Fibroblast of lung (primary cell): ENCODE measurements at regions not wholly inside any gene's neighbourhood (a gene's known extent, or its start where the extent isn't known, plus 50 kb on each side); places are given as distances from the start of the nearest gene placed in this dataset.

Experiments
- DNase-seq, 2 donors: peaks; one replicate each; pipeline versions ENCODE4 v3.0.0 to v3.0.0-alpha.2; 2010; ENCODE audit warnings: low read depth in 2 of 2
- H2AFZ ChIP-seq: 2 replicates; pipeline ENCODE4 v1.5.1; 2012; ENCODE audit warnings: low read length, control low read depth, inconsistent platforms
- H3K27ac ChIP-seq: 2 replicates; pipeline ENCODE4 v1.5.1; 2011; ENCODE audit warnings: low read length, control low read depth; ENCODE audit not compliant: insufficient read depth
- H3K27me3 ChIP-seq: 2 replicates; pipeline ENCODE4 v1.5.1; 2011; ENCODE audit warnings: mild to moderate bottlenecking, low read length; ENCODE audit not compliant: control insufficient read depth, insufficient read depth
- H3K36me3 ChIP-seq: 2 replicates; pipeline ENCODE4 v1.5.1; 2011; ENCODE audit warnings: low read length; ENCODE audit not compliant: control insufficient read depth, insufficient read depth
- H3K4me1 ChIP-seq: 2 replicates; pipeline ENCODE4 v1.5.1; 2011; ENCODE audit warnings: low read length; ENCODE audit not compliant: control insufficient read depth, insufficient read depth; ENCODE audit errors: extremely low read depth
- H3K4me2 ChIP-seq: 2 replicates; pipeline ENCODE4 v1.5.1; 2011; ENCODE audit warnings: low read length, control low read depth; ENCODE audit not compliant: insufficient read depth; ENCODE audit errors: extremely low read depth
- H3K4me3 ChIP-seq, 4 experiments: fragments of 200-600 bp in 1 of 4; sonication (generic) in 1 of 4; replicated peaks in 1 of 4; 2 replicates each; pipeline ENCODE4 v1.5.1; 2011 to 2016; ENCODE audit warnings: low read length in 4 of 4, low read depth in 3 of 4, mild to moderate bottlenecking in 3 of 4, control low read depth in 2 of 4, inconsistent platforms in 1 of 4, mixed read lengths in 1 of 4; ENCODE audit not compliant: insufficient read depth in 1 of 4; ENCODE audit errors: control extremely low read depth in 1 of 4
- H3K79me2 ChIP-seq: 2 replicates; pipeline ENCODE4 v1.5.1; 2012; ENCODE audit warnings: mild to moderate bottlenecking, low read length, inconsistent platforms; ENCODE audit not compliant: control insufficient read depth, insufficient read depth
- H3K9ac ChIP-seq: 2 replicates; pipeline ENCODE4 v1.5.1; 2011; ENCODE audit warnings: mild to moderate bottlenecking, low read length, control low read depth; ENCODE audit not compliant: insufficient read depth
- H3K9me3 ChIP-seq: 2 replicates; pipeline ENCODE4 v1.5.1; 2012; ENCODE audit warnings: low read depth, low read length; ENCODE audit not compliant: control insufficient read depth, insufficient read depth
- H4K20me1 ChIP-seq: 2 replicates; pipeline ENCODE4 v1.5.1; 2011; ENCODE audit warnings: low read length; ENCODE audit not compliant: control insufficient read depth, insufficient read depth; ENCODE audit errors: extremely low read depth
- CTCF ChIP-seq, 2 donors: IDR thresholded peaks in 1 of 2; conservative IDR thresholded peaks in 1 of 2; 1 replicate in 1 of 2; 2 replicates in 1 of 2; pipeline ENCODE4 v1.5.1; 2011 to 2012; ENCODE audit warnings: low read length in 2 of 2, control low read depth in 1 of 2, inconsistent platforms in 1 of 2, low read depth in 1 of 2, mild to moderate bottlenecking in 1 of 2
- EZH2 ChIP-seq: IDR thresholded peaks from 2 replicates; pipeline ENCODE4 v1.5.1; 2012; ENCODE audit warnings: low read length, control low read depth, mild to moderate bottlenecking; ENCODE audit errors: missing control alignments

GRCh38 chr7:149355390-149356048, 93.5 kb downstream of the ZNF783 start:
- Histone ChIP-seq H3K4me3 (no peak overlapping the region), H3K27ac (no peak overlapping the region), H4K20me1 (no peaks in the 10 kb centered on the region), H3K9me3 (no peaks in the 10 kb centered on the region), H3K4me1 (no peaks in the 10 kb centered on the region), H3K9ac (no peak overlapping the region), H3K36me3 (no peaks in the 10 kb centered on the region), H3K79me2 (no peaks in the 10 kb centered on the region), H2AFZ (no peak overlapping the region), H3K4me2 (no peak overlapping the region), H3K27me3 (no peaks in the 10 kb centered on the region)
- DNase-seq: peak in 1 of 2 donors; percentile 0
- TF ChIP-seq CTCF (conservative IDR thresholded peaks at IDR 0.05 in 1 of 2, IDR thresholded peaks at IDR 0.05 in 1 of 2; ENCODE audit: low read depth in 1 of 2, low read length in 2 of 2) (no peak), EZH2 (no peak)

- no peaks in the 10 kb centered on the region for H3K27me3 ChIP-seq
- H2AFZ ChIP-seq: no peak overlapping the region
- no peak for DNase-seq
- no peaks in the 10 kb centered on the region for H3K9me3 ChIP-seq
- H3K4me3 ChIP-seq: no peak overlapping the region
- H3K79me2 ChIP-seq: no peaks in the 10 kb centered on the region
- no peaks in the 10 kb centered on the region for H4K20me1 ChIP-seq
- no peak overlapping the region for H3K9ac ChIP-seq
- TF ChIP-seq CTCF (conservative IDR thresholded peaks at IDR 0.05 in 1 of 2, IDR thresholded peaks at IDR 0.05 in 1 of 2; ENCODE audit: low read depth in 1 of 2, low read length in 2 of 2): no peak
- no peaks in the 10 kb centered on the region for H3K4me1 ChIP-seq
- H3K4me2 ChIP-seq: no peak overlapping the region
- no peak overlapping the region for H3K27ac ChIP-seq
- no peaks in the 10 kb centered on the region for H3K36me3 ChIP-seq
These were observed 98.2 kb downstream of the ZNF777 start for GRCh38 chr7:149362696-149363095.

- Histone ChIP-seq H3K79me2 (no peaks in the 10 kb centered on the region), H3K27ac (no peak overlapping the region), H3K36me3 (no peaks in the 10 kb centered on the region), H3K4me2 (no peak overlapping the region), H3K4me3 (no peak overlapping the region), H2AFZ (no peak overlapping the region), H4K20me1 (no peaks in the 10 kb centered on the region), H3K4me1 (no peaks in the 10 kb centered on the region), H3K9ac (no peak overlapping the region), H3K9me3 (no peaks in the 10 kb centered on the region), H3K27me3 (no peaks in the 10 kb centered on the region)
- DNase-seq: no peak
- no peak for TF ChIP-seq CTCF (conservative IDR thresholded peaks at IDR 0.05 in 1 of 2, IDR thresholded peaks at IDR 0.05 in 1 of 2; ENCODE audit: low read depth in 1 of 2, low read length in 2 of 2)
- TF ChIP-seq EZH2: no peak
These were observed 93.3 kb downstream of the ZNF777 start for GRCh38 chr7:149367418-149368180.
